ENCODE measurements at regions not wholly inside any gene's neighbourhood (a gene's known extent, or its start where the extent isn't known, plus 50 kb on each side); places are given as distances from the start of the nearest gene placed in this dataset.
"Not testable (repeated sequence)": the region's sequence is repeated elsewhere in the genome, so short reads cannot be mapped to it uniquely, and the experiment has no call there.

GRCh38 chr6:112971651-112972050 lies 624.5 kb downstream of the RFPL4B start:
- Histone ChIP-seq H3K4me3 (ENCODE audit: low read depth, low read length) (no peak overlapping the region), H3K36me3 (ENCODE audit: control insufficient read depth, insufficient read depth, low read length) (no peaks in the 10 kb centered on the region), H3K27me3 (ENCODE audit: control insufficient read depth, insufficient read depth, low read length) (no peaks in the 10 kb centered on the region)
- no peak for TF ChIP-seq CTCF (IDR thresholded peaks at IDR 0.05; ENCODE audit: insufficient read depth, low read depth, low read length)
- ChIA-PET CTCF (no interaction called here), POLR2A (no interaction called here)
- no peak for DNase-seq (ENCODE audit: low read depth)

- H3K36me3 ChIP-seq (ENCODE audit: control insufficient read depth, insufficient read depth, low read length); CTCF ChIA-PET; H3K4me3 ChIP-seq (ENCODE audit: low read depth, low read length); DNase-seq (ENCODE audit: low read depth); H3K27me3 ChIP-seq (ENCODE audit: control insufficient read depth, insufficient read depth, low read length); POLR2A ChIA-PET: not testable (repeated sequence)
Observed at GRCh38 chr6:112974931-112975330, 627.8 kb downstream of the RFPL4B start.

GRCh38 chr6:112976579-112976978 lies 629.4 kb downstream of the RFPL4B start:
- H3K36me3 ChIP-seq (ENCODE audit: control insufficient read depth, insufficient read depth, low read length); H3K27me3 ChIP-seq (ENCODE audit: control insufficient read depth, insufficient read depth, low read length); CTCF ChIA-PET; POLR2A ChIA-PET; H3K4me3 ChIP-seq (ENCODE audit: low read depth, low read length); DNase-seq (ENCODE audit: low read depth): not testable (repeated sequence)

- H3K27me3 ChIP-seq (ENCODE audit: control insufficient read depth, insufficient read depth, low read length): no peaks in the 10 kb centered on the region
- no peak for TF ChIP-seq CTCF (IDR thresholded peaks at IDR 0.05; ENCODE audit: insufficient read depth, low read depth, low read length)
- DNase-seq (ENCODE audit: low read depth): peak; percentile 39
- no peak overlapping the region for H3K4me3 ChIP-seq (ENCODE audit: low read depth, low read length)
- H3K36me3 ChIP-seq (ENCODE audit: control insufficient read depth, insufficient read depth, low read length): no peaks in the 10 kb centered on the region
- CTCF ChIA-PET: no interaction called here
- POLR2A ChIA-PET: no interaction called here
Observed at GRCh38 chr6:112979830-112980229, 632.7 kb downstream of the RFPL4B start.

- TF ChIP-seq CTCF (IDR thresholded peaks at IDR 0.05; ENCODE audit: insufficient read depth, low read depth, low read length): no peak
- CTCF ChIA-PET: no interaction called here
- Histone ChIP-seq H3K36me3 (ENCODE audit: control insufficient read depth, insufficient read depth, low read length) (no peaks in the 10 kb centered on the region), H3K4me3 (ENCODE audit: low read depth, low read length) (no peak overlapping the region), H3K27me3 (ENCODE audit: control insufficient read depth, insufficient read depth, low read length) (no peaks in the 10 kb centered on the region)
- no peak for DNase-seq (ENCODE audit: low read depth)
- POLR2A ChIA-PET: no interaction called here
Observed at GRCh38 chr6:112980676-112981075, 633.5 kb downstream of the RFPL4B start.

GRCh38 chr6:112983713-112984261 lies 636.7 kb downstream of the RFPL4B start:
- no peak for DNase-seq (ENCODE audit: low read depth)
- ChIA-PET POLR2A (no interaction called here), CTCF (interaction anchor here (1.3 to 1.9 kb wide), 2 partner anchors 17 to 101 kb away, joined by 3 to 4 read pairs; no protein-coding TSS in a partner anchor)
- H3K36me3 ChIP-seq (ENCODE audit: control insufficient read depth, insufficient read depth, low read length): no peaks in the 10 kb centered on the region
- no peak for TF ChIP-seq CTCF (IDR thresholded peaks at IDR 0.05; ENCODE audit: insufficient read depth, low read depth, low read length)
- no peak overlapping the region for H3K4me3 ChIP-seq (ENCODE audit: low read depth, low read length)
- H3K27me3 ChIP-seq (ENCODE audit: control insufficient read depth, insufficient read depth, low read length): no peaks in the 10 kb centered on the region

All from BJ (cell line).